ENCODE measurements at regions not wholly inside any gene's neighbourhood (a gene's known extent, or its start where the extent isn't known, plus 50 kb on each side); places are given as distances from the start of the nearest gene placed in this dataset.

DNA sequence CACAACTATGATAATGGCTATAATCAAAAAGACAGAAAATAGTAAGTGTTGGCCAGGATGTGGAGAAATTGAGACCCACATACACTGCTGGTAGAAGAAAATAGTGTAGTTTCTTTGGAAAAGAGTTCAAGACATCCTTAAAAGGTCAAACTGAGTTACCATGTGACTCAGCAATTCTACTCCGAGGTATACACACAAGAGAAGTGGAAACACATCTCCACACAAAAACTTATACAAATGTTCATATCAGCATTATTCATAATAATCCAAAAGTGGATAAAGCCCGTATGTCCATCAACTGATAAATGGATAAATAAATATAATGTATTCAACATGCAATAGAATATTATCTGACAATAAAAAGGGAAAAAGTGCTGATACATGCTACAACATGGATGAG lies 532.2 kb downstream of the NR2F1-AS1 start:
- no peak for FAIRE-seq

DNA sequence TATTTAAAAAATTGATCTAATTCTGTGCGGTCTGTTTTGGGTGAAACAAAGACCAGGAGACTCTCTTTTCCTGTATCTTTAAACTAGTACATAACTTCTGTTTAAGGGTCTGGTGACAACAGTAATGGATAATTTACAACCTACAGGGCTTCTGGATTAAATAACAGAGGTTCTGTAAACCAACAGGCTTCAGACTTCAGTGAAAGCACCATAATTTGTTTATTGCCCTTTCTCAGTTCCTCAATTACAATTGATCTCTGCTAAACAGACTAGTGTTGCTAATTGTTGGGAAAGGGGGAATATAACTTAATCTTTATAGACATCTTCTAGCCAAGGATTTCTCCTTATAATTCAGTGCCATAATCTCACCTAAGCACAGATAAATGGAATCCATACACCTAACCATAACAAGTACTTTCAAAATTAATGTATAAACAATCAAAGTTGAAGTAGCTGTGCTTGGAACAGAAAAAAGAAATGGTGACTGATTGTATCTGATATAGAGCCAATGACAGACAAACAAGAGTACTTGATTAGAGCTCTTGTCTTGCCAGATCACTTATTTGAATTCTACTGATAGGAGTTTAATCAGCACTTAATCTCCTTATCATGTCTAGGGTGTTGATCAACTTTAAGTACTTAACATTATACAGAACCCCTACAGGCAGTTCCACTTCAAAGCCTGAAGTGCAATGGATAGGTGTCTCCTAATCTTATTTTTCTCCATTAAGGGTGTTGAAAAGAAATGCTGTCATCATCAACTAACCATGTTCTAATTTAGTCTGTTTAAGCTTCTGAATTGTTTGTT lies 536.0 kb downstream of the NR2F1-AS1 start:
- no peak for FAIRE-seq

DNA sequence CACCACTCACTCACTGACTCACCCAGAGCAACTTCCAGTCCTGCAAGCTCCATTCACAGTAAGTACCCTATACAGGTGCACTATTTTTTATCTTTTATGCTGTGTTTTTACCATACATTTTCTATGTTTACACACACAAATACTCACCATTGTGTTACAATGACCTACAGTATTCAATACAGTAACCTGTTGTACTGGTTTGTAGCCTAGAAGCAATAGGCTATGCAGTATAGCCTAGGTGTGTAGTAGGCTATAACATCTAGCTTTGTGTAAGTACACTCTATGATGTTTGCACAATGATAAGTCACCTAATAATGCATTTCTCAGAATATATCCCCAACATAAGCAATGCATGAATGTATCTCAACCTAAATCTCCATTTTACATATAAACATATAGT lies 541.1 kb downstream of the NR2F1-AS1 start:
- no peak for FAIRE-seq

DNA sequence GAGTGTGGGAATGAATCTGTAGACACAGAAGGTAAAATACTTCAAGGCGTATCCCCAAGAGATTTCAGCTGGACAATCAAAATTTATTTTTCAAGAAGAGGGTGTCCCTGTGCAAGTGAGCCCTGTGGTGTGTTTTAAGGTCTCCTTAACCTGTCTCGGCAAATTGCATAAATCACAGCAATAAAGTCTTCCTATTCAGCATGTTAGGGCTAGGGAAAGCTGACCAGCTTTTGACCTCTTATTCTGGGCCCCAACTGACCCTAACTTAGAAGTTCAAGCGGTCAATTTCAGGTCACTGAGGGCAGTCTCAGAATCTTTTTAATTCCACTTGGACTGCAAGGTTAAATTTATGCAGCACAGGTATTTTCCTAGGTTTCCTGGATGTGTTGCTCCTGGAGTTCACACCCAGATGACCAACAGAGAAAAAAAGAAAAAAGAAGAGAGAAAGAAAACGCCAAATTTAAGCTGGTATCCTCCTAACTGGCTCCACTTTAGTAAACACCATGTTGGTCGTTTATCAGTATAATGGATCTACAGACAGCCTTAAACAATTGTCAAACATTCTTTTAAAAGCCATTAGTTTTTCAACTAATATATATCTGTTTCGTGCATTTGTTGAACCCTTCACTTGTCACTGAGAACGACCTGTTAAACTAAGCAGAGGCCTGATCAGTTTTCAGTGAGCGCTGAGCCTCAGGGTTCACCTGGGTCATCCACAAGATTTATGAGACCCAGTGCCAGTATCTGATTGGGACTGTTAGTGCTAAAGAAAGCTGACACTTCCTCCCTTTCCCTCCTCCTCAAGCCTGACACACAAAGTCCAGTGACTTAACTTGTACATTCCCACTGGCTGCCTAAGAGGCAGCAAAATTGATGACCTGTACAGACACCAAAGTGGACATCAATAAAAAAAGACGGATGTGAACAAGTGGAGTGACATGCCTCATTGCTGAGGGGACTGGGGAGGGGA lies 546.1 kb downstream of the NR2F1-AS1 start:
- no peak for FAIRE-seq

DNA sequence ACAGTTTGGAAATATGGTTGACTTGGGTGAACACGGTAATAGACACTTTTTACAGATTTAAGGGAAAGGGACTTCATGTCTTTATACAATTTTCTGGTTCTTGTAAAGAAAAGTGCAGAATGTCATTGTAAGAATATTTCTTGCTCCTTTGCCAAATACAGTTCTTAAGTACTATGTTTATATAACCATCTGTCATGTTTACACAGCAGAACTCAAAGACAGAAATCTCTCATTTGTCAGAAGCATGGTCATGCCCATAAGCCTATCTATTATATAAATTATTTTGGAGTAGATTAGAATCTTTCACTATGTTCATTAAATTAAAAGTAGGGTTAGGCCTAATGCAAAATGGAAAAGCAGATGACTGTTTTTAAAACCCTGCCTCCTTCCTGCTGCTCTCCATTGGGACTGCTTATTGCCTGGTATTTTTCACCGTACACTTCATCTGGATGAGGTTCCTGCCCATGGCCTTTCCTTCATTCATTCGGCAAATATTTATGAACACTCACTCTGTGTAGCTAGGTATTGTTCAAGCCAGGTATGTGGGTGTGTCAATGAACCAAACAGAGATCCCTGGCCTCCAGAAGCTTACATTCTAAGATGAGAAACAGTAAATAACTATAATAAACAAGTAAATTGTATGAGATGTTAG lies 558.1 kb downstream of the NR2F1-AS1 start:
- FAIRE-seq = no peak

DNA sequence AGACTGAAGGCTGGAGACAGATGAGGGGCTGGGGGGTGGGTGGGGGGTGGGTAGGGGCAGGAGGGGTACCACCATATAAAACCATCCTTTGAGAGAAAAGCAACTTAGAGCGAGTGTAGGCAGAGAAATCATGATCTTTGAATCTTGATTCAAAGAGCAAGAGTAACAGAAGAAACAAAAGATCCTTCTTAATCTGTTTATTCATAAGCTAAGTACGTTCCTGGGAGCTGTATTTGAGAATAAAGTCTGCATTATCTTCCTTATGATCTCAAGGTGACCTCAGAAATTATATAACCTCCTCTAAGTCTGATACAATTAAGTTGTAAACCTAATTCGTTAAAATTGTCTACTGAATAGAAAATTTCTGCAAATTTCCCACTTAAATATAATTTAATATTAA lies 558.8 kb downstream of the NR2F1-AS1 start:
- FAIRE-seq = no peak

DNA sequence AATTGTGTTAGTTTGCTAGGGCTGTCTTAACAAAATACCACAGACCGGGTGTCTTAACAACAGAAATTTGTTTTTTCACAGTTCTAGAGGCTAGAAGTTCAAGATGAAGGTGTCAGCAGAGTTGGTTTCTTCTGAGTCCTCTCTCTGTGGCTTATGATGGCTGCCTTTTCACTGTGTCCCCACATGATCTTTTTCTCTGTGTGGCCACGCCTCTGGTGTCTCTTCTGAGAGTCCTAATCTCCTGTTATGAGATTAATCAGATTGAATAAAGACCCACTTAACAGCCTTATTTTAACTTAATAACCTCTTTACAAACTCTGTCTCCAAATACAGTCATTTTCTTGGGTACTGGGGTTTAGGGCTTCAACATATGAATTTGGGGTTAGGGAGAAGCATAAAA lies 561.1 kb downstream of the NR2F1-AS1 start:
- no peak for FAIRE-seq

DNA sequence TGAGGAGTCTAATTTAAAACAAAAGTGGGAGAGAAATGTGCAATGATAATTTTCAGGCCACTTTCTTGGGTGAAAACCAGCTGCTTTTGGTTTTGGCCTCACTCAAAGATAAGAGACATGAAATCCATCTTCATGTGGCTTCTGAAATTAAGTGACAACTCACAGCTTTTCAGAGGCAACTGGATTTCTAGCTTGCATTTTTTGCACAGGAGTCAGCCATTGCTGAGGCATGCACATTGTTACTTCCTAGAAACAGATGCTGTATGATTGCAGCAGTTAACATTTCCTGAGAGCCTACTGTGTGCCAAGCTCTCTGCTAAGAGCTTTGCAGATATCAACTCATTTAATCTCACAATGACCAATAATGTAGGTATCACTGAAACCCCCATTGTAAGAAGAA lies 562.6 kb downstream of the NR2F1-AS1 start:
- FAIRE-seq = no peak

DNA sequence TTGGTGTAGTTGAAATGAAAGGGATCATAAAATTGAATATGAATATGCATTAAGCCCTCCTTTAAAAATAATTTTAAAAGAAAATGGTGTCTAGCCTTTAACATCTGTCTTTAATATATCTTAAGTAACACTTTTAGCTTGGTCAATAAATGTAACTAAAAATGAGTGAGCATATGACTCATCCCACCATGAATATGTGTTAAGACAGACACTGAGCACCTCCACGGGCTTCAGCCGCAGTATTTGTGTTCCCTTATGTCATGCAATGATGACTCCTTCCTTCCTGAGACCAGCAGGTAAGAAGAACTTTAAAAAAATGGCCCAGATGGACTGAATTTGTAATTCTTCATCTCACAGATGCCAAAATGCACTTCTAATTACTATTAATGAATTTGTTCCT lies 563.2 kb downstream of the NR2F1-AS1 start:
- no peak for FAIRE-seq

DNA sequence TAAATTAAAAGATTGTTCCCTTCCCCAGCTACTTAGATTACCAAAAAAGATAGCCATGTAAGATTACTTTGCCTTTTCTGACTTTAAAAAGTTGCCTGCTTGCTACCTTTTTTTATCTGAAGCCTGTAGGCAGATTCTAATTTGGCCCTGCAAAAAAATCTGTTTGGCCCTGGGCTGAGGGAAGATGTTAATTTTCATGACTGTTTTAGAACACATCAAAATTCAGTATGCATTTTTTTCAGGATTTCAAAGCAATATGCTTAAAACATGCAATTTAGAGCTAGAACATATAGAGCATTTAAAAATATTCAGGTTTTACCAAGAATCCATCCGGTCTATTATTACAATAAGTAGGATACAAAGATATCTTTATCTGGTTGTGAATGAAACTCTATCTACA lies 563.6 kb downstream of the NR2F1-AS1 start:
- no peak for FAIRE-seq

DNA sequence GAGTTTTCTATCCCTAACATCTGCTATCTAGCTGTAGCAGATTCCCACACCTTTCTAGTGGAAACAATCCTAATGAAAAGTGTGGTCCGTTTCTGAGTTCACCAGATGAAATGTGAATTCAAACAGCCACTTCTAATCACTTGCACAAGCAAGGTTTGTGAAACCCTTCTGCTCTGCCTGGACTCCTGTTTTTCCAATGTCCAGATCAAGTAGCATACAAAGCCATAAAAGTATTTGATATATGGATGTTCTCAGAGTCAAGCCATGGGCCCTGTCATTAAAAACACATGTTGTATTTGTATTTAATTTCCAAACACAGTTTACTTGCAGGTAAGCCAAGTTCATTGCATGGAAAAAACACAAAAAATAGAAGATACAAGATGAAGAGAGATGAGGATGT lies 570.4 kb downstream of the NR2F1-AS1 start:
- FAIRE-seq = no peak

DNA sequence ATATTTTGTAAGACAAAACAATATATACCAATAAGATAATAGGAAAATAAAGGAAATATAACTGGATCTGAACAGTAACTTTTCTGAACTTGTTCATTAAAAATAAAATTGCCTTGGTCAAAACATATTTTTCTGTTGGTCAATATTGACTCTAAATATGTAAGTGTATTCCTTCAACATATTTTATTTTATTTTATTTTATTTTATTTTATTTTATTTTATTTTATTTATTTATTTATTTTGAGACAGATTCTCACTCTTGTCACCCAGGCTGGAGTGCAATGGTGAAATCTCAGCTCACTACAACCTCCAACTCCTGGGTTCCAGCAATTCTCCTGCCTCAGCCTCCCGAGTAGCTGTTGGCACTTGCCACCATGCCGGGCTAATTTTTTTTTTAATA lies 571.0 kb downstream of the NR2F1-AS1 start:
- no peak for FAIRE-seq

DNA sequence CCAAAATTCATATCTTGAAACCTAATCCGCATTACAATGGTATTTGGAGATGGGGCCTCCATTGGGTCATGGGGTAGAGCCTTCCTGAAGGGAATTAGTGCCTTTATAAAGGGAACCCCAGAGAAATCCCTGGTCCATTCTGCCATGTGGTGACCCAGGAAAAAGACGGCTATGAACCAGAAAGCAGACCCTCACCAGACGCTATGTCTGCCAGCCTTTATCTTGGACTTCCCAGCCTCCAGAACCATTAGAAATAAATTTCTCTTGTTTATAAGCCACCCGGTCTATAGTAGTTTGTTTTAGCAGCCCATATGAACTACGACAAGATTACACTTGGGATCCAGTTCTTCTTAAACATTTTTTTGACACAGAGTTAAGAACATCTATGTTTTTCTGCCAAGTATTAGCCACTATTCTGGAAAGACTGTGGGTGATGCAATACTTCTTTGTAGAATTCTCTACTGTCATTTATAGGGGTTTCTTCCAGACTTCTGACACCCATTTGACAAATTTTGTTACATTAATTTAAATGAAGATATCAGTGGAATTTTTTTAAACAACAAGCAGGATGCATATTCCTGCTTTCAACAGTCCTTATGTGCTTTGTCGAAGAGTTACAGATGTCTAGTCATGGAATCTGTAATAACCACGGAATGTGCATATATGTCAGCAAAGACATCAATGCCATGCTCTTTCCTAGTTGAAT lies 572.4 kb downstream of the NR2F1-AS1 start:
- no peak for FAIRE-seq

DNA sequence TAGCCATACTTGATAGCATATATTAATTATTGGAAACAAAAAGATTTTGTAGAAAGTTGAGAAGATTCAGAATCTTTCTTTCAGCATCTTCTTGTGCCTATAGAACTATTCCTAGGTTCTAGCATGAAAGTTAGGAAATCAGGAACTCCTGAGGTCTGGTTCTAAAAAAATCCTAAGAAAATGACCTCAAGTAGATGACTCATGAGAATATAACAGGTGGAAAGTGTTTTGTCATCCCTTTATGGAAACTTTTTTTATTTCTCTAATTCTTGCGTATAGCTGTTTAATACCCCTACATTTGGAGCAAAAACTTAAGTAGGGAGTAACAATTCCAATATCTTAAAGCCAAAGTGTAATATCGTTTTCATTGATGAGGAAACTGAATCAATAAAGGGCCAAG lies 574.1 kb downstream of the NR2F1-AS1 start:
- no peak for FAIRE-seq

DNA sequence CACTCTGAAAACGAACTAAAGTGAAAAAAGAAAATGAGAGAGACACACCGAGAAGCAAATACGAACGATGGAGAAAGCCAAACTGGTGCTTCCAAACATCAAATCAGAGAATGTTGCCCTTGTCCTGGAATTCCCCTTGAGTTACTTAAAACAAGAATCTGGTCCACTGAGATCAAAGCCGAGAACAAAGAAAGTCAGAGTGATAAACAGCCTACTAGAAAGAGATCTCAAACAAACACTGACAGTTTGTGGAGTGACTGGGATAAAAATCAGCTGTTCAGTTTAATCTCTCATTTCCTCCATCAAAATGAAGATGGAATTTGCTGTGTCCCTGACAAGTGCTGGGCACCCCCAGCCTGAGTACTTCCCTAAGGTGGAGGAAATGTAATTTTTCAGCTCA lies 582.6 kb downstream of the NR2F1-AS1 start:
- no peak for FAIRE-seq

DNA sequence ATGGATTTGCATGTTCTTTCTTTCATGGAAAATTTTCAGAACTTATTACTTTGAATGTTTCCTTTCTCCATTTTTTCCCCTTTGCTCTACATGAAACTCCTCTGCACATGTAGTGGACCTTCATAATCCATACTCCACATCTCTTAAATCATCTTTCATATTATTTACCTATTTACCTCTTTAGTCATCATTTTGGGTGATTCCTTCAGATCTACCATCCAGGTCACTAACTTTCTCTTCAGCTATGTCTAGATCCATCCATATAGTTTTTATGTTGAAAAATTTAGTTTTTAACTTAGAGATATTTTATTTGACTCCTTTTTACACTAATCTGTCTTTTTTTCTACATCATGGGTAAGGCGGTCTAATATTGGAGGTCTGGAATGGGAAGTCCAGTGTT lies 586.6 kb downstream of the NR2F1-AS1 start:
- FAIRE-seq = no peak

DNA sequence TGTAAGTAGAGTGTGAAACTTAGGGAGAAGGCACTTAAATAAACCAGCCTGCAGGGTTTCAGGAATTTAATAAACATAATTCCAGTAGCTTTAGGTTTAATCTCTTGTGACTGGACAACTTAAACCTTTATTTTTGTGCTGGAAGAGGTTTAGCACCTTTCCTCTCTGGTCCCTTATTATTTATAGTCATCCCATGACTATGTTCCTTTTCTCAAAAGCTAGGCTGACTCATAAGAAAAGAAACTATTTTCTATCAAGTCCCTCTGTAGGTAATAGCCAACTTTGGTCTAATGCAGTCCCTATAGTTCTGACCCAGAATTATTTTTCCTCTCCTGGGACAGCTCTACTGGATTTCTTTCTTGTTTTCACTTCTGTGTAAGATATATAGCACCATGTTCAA lies 588.9 kb downstream of the NR2F1-AS1 start:
- no peak for FAIRE-seq

DNA sequence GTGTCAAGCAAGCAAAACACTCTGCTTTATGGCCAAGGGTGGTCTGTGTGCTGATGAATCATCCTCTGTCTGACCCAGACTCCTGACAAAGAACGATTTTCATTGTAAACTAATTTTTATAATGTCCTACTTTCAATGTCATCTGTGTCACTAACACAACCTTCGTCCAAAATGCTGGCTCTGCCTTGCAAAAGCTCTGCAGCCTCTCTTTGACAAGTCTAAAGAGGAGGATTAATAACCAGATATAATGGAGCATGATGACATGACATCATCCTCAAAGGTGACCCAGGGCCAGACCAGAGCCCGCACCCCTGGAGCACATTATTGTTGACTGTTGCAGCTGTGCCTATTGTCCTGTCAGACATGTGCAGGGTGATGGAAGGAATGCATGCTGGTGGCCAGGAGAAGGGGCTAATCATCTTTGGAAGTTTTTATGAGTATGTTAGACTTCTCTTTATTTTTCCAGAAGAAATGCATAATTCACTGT lies 589.4 kb downstream of the NR2F1-AS1 start:
- no peak for FAIRE-seq

DNA sequence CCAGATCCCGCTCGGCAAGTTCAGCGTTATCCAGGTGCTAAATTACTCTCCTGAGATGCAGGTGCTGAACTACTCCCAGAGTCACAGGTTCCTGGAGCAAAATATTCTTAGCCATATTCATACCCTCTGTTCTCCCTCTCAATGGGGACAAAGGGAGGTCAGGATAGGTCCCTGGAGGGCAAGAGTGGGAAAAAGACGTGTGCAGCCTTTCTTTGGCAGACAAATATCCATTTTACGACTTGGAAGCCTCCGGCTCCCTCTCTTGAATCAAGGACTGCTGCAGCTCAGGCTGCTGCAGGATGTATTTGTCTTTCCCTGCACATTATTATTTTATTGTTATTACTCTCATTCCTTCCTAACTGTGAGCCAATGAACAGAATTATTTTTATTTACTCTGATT lies 590.2 kb downstream of the NR2F1-AS1 start:
- FAIRE-seq = no peak

DNA sequence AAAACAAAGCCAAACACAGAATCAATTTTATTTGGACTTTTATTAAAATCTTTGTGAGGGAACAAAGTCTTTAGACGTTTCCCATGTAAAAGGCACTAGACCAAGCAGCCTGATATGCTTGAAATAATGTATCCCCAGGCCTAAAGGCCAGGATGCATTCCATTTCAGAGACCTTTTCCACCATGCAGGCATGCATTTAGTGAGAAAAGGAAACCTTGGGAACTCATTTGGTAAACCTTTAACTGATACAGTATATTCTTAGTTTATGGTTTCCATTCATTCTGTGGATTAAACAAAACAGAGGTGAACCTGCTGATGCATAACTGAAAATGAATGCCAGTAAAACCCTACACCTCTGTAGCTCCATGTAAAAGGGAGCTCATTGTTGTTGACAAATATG lies 600.0 kb downstream of the NR2F1-AS1 start:
- no peak for FAIRE-seq

DNA sequence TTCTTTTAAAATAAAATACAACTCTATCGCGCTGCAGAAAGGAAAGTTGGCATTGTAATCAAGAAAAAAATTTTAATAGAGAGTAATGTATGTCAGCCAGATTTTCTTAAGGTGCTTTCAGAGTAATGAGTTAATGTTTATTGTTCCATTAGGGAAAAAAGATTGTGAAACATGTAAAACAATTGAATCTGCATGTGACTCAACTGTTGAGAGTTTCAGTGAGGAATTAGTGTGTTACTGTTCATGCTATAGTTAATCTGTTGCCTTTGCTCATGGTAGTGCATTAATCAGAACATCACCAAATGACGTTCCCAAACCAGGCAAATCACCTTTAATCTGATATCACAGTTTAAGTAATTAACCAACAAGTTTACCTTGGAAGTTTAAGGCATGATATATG lies 600.5 kb downstream of the NR2F1-AS1 start:
- FAIRE-seq = no peak

DNA sequence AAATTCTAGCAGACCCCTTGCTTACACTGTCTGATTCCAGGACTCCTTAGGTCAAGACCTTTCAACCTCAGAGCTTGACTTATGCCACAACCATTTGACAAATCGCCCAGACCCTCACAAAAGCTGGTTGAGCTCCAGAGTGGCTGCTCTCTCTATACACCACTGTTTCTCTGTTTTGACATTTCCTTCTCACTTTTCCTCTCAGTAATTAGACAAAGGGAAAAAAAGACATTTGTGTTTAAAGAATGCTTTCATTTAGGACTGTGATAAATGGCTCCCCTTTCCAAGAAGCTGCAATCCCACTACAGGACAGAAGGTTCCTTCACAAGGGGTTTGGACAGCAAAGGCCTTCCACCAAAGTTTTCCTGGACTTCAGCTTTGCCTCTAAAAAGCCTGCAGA lies 601.3 kb downstream of the NR2F1-AS1 start:
- FAIRE-seq = no peak
